ENCODE measurements at regions not wholly inside any gene's neighbourhood (a gene's known extent, or its start where the extent isn't known, plus 50 kb on each side); places are given as distances from the start of the nearest gene placed in this dataset.
A peak's percentile ranks its signal among the peaks of the same experiment; 100 is the strongest.

DNA sequence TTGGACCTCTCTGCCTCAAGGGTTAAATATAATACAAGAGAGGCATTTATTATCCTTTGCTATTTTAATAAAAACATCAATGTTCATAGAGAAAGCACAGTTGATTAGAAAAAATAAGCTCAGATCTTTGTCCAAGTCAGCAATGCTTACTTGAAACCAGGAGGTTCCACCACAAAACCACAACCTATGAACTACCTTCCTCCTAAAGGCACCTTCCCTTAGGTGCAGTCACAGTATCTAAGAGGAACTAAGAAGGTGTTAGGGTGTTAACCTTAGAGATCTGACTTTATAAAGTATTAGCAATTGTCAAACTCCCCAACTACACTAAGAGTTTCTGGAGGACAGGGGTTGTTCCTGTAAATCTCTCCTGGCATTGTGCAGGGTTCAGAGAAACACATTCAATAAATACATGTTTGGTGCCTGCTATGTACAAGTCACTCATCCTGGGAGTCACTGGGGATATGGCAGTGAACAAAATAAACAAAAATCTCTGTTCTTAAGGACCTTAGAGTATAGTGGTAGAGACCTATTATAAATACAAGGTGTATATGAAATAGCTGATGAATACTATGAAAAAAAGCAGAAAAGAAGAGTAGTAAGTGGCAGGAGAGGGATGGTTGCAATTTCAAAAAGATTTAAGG lies 208.6 kb downstream of the NFKBIZ start:
- DNase-seq: no peak
- H3K27ac Mint-ChIP-seq: no peak overlapping the region
- H3K9me3 Mint-ChIP-seq: no peaks in the 10 kb centered on the region
- no peak overlapping the region for H3K4me3 Mint-ChIP-seq
- TF ChIP-seq, protein P1, sequence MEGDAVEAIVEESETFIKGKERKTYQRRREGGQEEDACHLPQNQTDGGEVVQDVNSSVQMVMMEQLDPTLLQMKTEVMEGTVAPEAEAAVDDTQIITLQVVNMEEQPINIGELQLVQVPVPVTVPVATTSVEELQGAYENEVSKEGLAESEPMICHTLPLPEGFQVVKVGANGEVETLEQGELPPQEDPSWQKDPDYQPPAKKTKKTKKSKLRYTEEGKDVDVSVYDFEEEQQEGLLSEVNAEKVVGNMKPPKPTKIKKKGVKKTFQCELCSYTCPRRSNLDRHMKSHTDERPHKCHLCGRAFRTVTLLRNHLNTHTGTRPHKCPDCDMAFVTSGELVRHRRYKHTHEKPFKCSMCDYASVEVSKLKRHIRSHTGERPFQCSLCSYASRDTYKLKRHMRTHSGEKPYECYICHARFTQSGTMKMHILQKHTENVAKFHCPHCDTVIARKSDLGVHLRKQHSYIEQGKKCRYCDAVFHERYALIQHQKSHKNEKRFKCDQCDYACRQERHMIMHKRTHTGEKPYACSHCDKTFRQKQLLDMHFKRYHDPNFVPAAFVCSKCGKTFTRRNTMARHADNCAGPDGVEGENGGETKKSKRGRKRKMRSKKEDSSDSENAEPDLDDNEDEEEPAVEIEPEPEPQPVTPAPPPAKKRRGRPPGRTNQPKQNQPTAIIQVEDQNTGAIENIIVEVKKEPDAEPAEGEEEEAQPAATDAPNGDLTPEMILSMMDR (IDR thresholded peaks at IDR 0.05): no peak
- no peaks in the 10 kb centered on the region for H3K4me1 Mint-ChIP-seq
- H3K27me3 Mint-ChIP-seq (ENCODE audit: low read depth, poor library complexity): peaks cover 5% of the 10 kb centered on the region
- no peaks in the 10 kb centered on the region for H3K36me3 Mint-ChIP-seq (ENCODE audit: low read depth)

DNA sequence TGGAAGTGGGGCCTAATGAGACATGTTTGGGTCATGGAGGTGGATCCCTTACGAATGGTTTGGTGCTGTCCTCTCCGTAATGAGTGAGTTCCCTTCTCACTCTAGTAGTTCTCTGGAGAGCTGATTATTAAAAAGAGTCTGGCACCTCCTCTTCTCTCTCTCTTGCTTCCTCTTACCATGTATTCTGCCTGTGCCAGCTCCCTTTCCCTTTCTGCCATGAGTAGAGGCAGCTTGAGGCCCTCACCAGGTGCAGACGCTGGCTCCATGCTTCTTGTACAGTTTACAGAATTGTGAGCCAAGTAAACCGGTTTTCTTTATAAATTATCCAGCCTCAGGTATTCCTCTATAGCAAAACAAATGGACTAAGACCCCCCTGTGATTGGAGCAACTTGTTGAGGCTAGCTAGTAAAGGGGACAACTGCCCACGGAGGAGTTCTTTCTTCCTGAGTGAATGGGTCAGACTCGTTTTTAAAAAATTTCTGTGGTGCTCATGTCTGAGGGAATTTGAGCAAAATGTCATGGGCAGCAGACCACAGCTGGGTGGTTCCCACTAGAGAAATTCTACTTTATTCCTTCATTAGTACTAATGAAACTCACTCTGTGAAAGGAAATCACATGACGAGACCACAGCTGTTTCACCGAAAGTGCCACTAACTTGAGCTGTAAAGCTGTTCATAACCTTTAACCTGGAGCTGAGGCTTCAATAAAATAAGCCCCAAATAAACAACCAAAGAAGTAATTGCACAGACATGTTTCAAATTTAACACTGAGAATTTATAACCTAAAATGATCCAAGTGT lies 210.0 kb downstream of the NFKBIZ start:
- Mint-ChIP-seq H3K9me3 (no peaks in the 10 kb centered on the region), H3K4me1 (no peaks in the 10 kb centered on the region), H3K4me3 (no peak overlapping the region), H3K27me3 (ENCODE audit: low read depth, poor library complexity) (peaks cover 10% of the 10 kb centered on the region), H3K27ac (peak overlapping the region; percentile 50), H3K36me3 (ENCODE audit: low read depth) (no peaks in the 10 kb centered on the region)
- no peak for DNase-seq
- TF ChIP-seq, protein P1 (IDR thresholded peaks at IDR 0.05): no peak

DNA sequence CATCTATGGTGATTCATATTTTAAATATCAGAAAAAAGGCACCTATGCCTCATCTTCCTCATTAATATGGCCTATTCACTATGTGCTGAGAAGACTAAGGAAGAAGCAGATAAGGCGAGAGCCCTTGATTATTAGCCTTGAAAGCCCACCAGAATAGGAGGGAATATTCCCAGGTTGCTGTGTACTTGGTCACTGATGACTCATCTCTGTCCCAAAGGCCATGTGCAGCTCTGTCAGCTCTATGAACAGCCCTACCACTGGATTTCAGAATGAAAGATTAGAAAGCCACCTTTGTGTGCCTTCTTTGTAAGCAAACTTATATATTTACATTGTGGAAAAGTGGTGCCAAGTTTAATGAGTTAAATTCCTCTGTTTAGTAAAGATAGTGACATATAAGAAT lies 211.5 kb downstream of the NFKBIZ start:
- no peak for DNase-seq
- H3K27ac Mint-ChIP-seq: no peak overlapping the region
- TF ChIP-seq, protein P1 (IDR thresholded peaks at IDR 0.05): no peak
- H3K36me3 Mint-ChIP-seq (ENCODE audit: low read depth): no peaks in the 10 kb centered on the region
- no peak overlapping the region for H3K4me3 Mint-ChIP-seq
- no peaks in the 10 kb centered on the region for H3K4me1 Mint-ChIP-seq
- peaks cover 14% of the 10 kb centered on the region for H3K27me3 Mint-ChIP-seq (ENCODE audit: low read depth, poor library complexity)
- no peaks in the 10 kb centered on the region for H3K9me3 Mint-ChIP-seq

DNA sequence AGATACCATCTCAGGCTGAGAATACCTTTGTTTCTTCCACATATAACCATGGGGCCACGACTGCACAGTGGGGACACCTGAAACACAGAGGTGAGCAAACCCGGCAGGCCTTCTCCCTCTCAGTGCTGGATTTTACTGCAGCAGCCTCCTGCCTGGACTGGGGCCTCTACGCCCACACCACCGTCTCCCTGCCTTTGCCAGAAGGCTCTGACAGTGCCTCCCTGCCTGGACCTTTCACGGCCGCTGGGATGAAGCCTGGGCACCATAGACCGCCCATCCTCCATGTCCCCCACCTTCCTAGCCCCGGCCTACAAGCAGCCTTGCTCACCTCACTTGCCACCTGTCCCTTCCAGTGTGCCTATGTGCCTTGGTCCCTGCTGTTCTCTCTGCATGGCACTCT lies 214.3 kb downstream of the NFKBIZ start:
- TF ChIP-seq, protein P1 (IDR thresholded peaks at IDR 0.05): no peak
- no peaks in the 10 kb centered on the region for H3K9me3 Mint-ChIP-seq
- H3K4me3 Mint-ChIP-seq: no peak overlapping the region
- DNase-seq: no peak
- no peaks in the 10 kb centered on the region for H3K4me1 Mint-ChIP-seq
- no peaks in the 10 kb centered on the region for H3K36me3 Mint-ChIP-seq (ENCODE audit: low read depth)
- H3K27ac Mint-ChIP-seq: peak overlapping the region; percentile 40
- peaks cover 9% of the 10 kb centered on the region for H3K27me3 Mint-ChIP-seq (ENCODE audit: low read depth, poor library complexity)

DNA sequence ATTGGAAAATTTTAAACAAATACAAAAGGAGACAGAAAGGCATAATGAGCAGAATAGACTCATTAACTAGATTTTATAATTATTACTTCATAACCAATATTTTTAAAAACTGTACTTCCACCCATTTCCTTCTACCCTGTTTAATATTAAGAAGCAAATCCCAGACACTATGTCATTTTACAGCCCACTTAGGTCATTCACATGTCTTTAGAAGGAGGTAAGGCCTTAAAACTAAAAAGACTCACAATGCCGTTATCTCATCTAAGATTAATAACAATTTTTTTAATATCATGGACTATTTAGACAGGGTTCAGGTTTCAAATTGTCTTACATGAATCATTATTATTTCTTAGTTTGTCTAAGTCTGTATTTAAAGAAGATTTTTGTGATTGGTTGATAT lies 217.2 kb downstream of the NFKBIZ start:
- Mint-ChIP-seq H3K36me3 (ENCODE audit: low read depth) (no peaks in the 10 kb centered on the region), H3K4me1 (no peaks in the 10 kb centered on the region), H3K27me3 (ENCODE audit: low read depth, poor library complexity) (peaks cover 12% of the 10 kb centered on the region), H3K9me3 (peaks cover 17% of the 10 kb centered on the region), H3K4me3 (no peak overlapping the region), H3K27ac (no peak overlapping the region)
- TF ChIP-seq, protein P1 (IDR thresholded peaks at IDR 0.05): no peak
- no peak for DNase-seq
